Gastroesophageal sphincter (tissue), 4 donors: ENCODE measurements at regions not wholly inside any gene's neighbourhood (a gene's known extent, or its start where the extent isn't known, plus 50 kb on each side); places are given as distances from the start of the nearest gene placed in this dataset.

ENCODE experiments used
- ATAC-seq: fragments of 150-250 bp; one replicate; pipeline ENCODE4 v1.9.1; 2016; ENCODE audit warnings: mild to moderate bottlenecking, moderate library complexity
- H3K27ac ChIP-seq, 4 donors: fragments of 200-600 bp; sonication (generic) in 3 of 4; 1 replicate in 3 of 4; 2 replicates in 1 of 4; pipeline ENCODE4 v1.5.1; 2016 to 2019
- H3K27me3 ChIP-seq: fragments of 200-600 bp; sonication (generic); one replicate; pipeline ENCODE4 v1.5.1; 2019
- H3K36me3 ChIP-seq, 2 donors: fragments of 200-600 bp; sonication (generic); one replicate each; pipeline ENCODE4 v1.5.1; 2019; ENCODE audit warnings: control low read depth in 1 of 2
- H3K4me1 ChIP-seq, 3 donors: fragments of 200-600 bp; sonication (generic); 1 replicate in 2 of 3; 2 replicates in 1 of 3; pipeline ENCODE4 v1.5.1; 2016 to 2019; ENCODE audit warnings: control low read depth in 2 of 3
- H3K4me3 ChIP-seq, 2 donors: fragments of 200-600 bp; sonication (generic); one replicate each; pipeline ENCODE4 v1.5.1; 2019; ENCODE audit warnings: mild to moderate bottlenecking in 1 of 2, moderate library complexity in 1 of 2
- H3K9me3 ChIP-seq, 3 donors: fragments of 200-600 bp; sonication (generic); one replicate each; pipeline ENCODE4 v1.5.1; 2017 to 2019; ENCODE audit warnings: control low read depth in 2 of 3
- CTCF ChIP-seq, 4 experiments: fragments of 200-600 bp in 2 of 4; fragments of 450-650 bp in 2 of 4; sonication (generic) in 1 of 4; IDR thresholded peaks; one replicate each; pipeline ENCODE4 v1.5.1; 2017 to 2019; ENCODE audit warnings: antibody characterized with exemption in 4 of 4, mild to moderate bottlenecking in 2 of 4, moderate library complexity in 2 of 4
- EP300 ChIP-seq: sonication (generic); formaldehyde crosslinking; IDR thresholded peaks from one replicate; pipeline ENCODE4 v1.6.1; 2017; ENCODE audit warnings: antibody characterized with exemption, mild to moderate bottlenecking
- POLR2A ChIP-seq, 2 donors: fragments of 450-650 bp; IDR thresholded peaks; one replicate each; pipeline ENCODE4 v1.6.1; 2017; ENCODE audit warnings: antibody characterized with exemption in 2 of 2, mild to moderate bottlenecking in 2 of 2, moderate library complexity in 1 of 2
- POLR2AphosphoS5 ChIP-seq: sonication (generic); formaldehyde crosslinking; IDR thresholded peaks from one replicate; pipeline ENCODE4 v1.6.1; 2017; ENCODE audit warnings: antibody characterized with exemption
- WGBS, 2 donors: methylation state at CpG; one replicate each; pipeline ENCODE4 v1.1.5; 2018; ENCODE audit warnings: low coverage in 1 of 2; 5-methylcytosine and 5-hydroxymethylcytosine counted together

- ATAC-seq, result no peak
- Histone ChIP-seq H3K27ac (no peak overlapping the region), H3K9me3 (no peaks in the 10 kb centered on the region), H3K4me1 (no peaks in the 10 kb centered on the region), H3K36me3 (no peaks in the 10 kb centered on the region), H3K27me3 (no peaks in the 10 kb centered on the region), H3K4me3 (no peak overlapping the region)
- TF ChIP-seq CTCF (IDR thresholded peaks at IDR 0.05) (no peak), POLR2A (IDR thresholded peaks at IDR 0.05) (no peak)
- 86 to 93% methylated on average over 3 to 6 of the region's 6 CpGs for whole genome bisulfite sequencing, 2 donors
Observed at GRCh38 chr9:85349046-85349445, 392.7 kb downstream of the AGTPBP1 start.

GRCh38 chr9:85347541-85347940 lies 394.2 kb downstream of the AGTPBP1 start:
- Histone ChIP-seq H3K27ac (no peak overlapping the region), H3K4me3 (no peak overlapping the region), H3K4me1 (no peaks in the 10 kb centered on the region), H3K9me3 (no peaks in the 10 kb centered on the region), H3K36me3 (no peaks in the 10 kb centered on the region), H3K27me3 (no peaks in the 10 kb centered on the region)
- no peak for ATAC-seq
- WGBS, 2 donors, result 70 to 72% methylated on average over 2 to 6 of the region's 6 CpGs
- no peak for TF ChIP-seq POLR2A (IDR thresholded peaks at IDR 0.05)
- no peak for TF ChIP-seq EP300
- no peak for TF ChIP-seq POLR2AphosphoS5
- TF ChIP-seq CTCF (IDR thresholded peaks at IDR 0.05), result no peak

GRCh38 chr9:85344901-85345300 lies 396.9 kb downstream of the AGTPBP1 start:
- Histone ChIP-seq H3K4me1 (no peaks in the 10 kb centered on the region), H3K36me3 (no peaks in the 10 kb centered on the region), H3K9me3 (no peaks in the 10 kb centered on the region), H3K27me3 (peaks cover 6% of the 10 kb centered on the region), H3K4me3 (no peak overlapping the region), H3K27ac (no peak overlapping the region)
- 69 to 76% methylated on average over 3 to 4 of the region's 4 CpGs for WGBS, 2 donors
- no peak for ATAC-seq
- TF ChIP-seq EP300, result no peak

GRCh38 chr9:85339338-85339737 lies 402.4 kb downstream of the AGTPBP1 start:
- Histone ChIP-seq H3K9me3 (no peaks in the 10 kb centered on the region), H3K27me3 (peaks cover 6% of the 10 kb centered on the region), H3K4me1 (no peaks in the 10 kb centered on the region), H3K27ac (no peak overlapping the region), H3K36me3 (no peaks in the 10 kb centered on the region), H3K4me3 (no peak overlapping the region)
- no peak for ATAC-seq
- TF ChIP-seq POLR2A (IDR thresholded peaks at IDR 0.05) (no peak), EP300 (no peak), CTCF (IDR thresholded peaks at IDR 0.05) (no peak), POLR2AphosphoS5 (no peak)
- WGBS, 2 donors, result 29 to 38% methylated on average over 2 of the region's 2 CpGs

GRCh38 chr9:85334228-85334627 lies 407.5 kb downstream of the AGTPBP1 start:
- H3K27me3 ChIP-seq, result peaks cover 3% of the 10 kb centered on the region
- no peak overlapping the region for H3K27ac ChIP-seq
- H3K9me3 ChIP-seq, result no peaks in the 10 kb centered on the region
- H3K4me1 ChIP-seq, result no peaks in the 10 kb centered on the region
- WGBS, 2 donors, result 70 to 86% methylated on average over 1 of the region's 2 CpGs
- ATAC-seq, result no peak
- no peak overlapping the region for H3K4me3 ChIP-seq
- TF ChIP-seq CTCF (IDR thresholded peaks at IDR 0.05) (no peak), POLR2AphosphoS5 (no peak), EP300 (no peak), POLR2A (IDR thresholded peaks at IDR 0.05) (no peak)
- H3K36me3 ChIP-seq, result no peaks in the 10 kb centered on the region

GRCh38 chr9:85332487-85332886 lies 409.3 kb downstream of the AGTPBP1 start:
- 65% methylated on average over 3 of the region's 4 CpGs; no CpG with 5 or more reads in 1 of the 2 donors for WGBS, 2 donors
- no peaks in the 10 kb centered on the region for H3K9me3 ChIP-seq
- no peak for ATAC-seq
- H3K4me3 ChIP-seq, result no peak overlapping the region
- H3K36me3 ChIP-seq, result no peaks in the 10 kb centered on the region
- no peak overlapping the region for H3K27ac ChIP-seq
- H3K4me1 ChIP-seq, result no peaks in the 10 kb centered on the region
- peaks cover 3% of the 10 kb centered on the region for H3K27me3 ChIP-seq
- TF ChIP-seq EP300, result no peak
- TF ChIP-seq POLR2AphosphoS5, result no peak
- TF ChIP-seq CTCF (IDR thresholded peaks at IDR 0.05), result no peak
- TF ChIP-seq POLR2A (IDR thresholded peaks at IDR 0.05), result no peak
